IMR-90 (cell line): ENCODE measurements at regions not wholly inside any gene's neighbourhood (a gene's known extent, or its start where the extent isn't known, plus 50 kb on each side); places are given as distances from the start of the nearest gene placed in this dataset.

ENCODE experiments used
- ATAC-seq: fragments of 200-7000 bp; cut with Tn5 transposase; 2 replicates; pipeline ENCODE4 v1.9.1; 2020; ENCODE audit warnings: low read depth, mild to moderate bottlenecking, moderate library complexity
- BruUV-seq: library from RNA; stranded (reverse); fragments of 400-500 nt; replicated peaks from 2 replicates; lab custom pipeline; 2021; lab: Mats Ljungman, UMichigan
- CTCF ChIA-PET: fragments of 300-600 bp; formaldehyde crosslinking; extraction: SDS; loops from one replicate; lab custom pipeline; 2021; ENCODE audit warnings: antibody characterized with exemption; lab: Yijun Ruan, JAX
- POLR2A ChIA-PET: fragments of 300-600 bp; sonication (Branson Sonifier 250); formaldehyde crosslinking; loops from one replicate; lab custom pipeline; 2022; ENCODE audit warnings: antibody characterized with exemption; ENCODE audit not compliant: unreplicated experiment; lab: Charles Lee
- DNase-seq: peaks from one replicate; pipeline ENCODE4 v3.0.0; 2013
- H2AFZ ChIP-seq: replicated peaks from 2 replicates; pipeline ENCODE3; 2013; ENCODE audit warnings: low read length, mild to moderate bottlenecking; ENCODE audit not compliant: poor library complexity
- H2AK5ac ChIP-seq: 2 replicates; pipeline ENCODE4 v1.6.1; 2013; ENCODE audit warnings: low read depth, low read length, inconsistent platforms
- H2AK9ac ChIP-seq: replicated peaks from 2 replicates; pipeline ENCODE3; 2013; ENCODE audit warnings: mild to moderate bottlenecking, low read depth, low read length, moderate library complexity; ENCODE audit not compliant: poor library complexity
- H2BK120ac ChIP-seq: 2 replicates; pipeline ENCODE4 v1.6.1; 2013; ENCODE audit warnings: low read depth, low read length, inconsistent platforms
- H2BK15ac ChIP-seq: 3 replicates; pipeline ENCODE4 v1.6.1; 2013; ENCODE audit warnings: low read depth, low read length, inconsistent platforms
- H2BK20ac ChIP-seq: 2 replicates; pipeline ENCODE4 v1.6.1; 2013; ENCODE audit warnings: low read depth, mild to moderate bottlenecking, inconsistent platforms, low read length, moderate library complexity
- H2BK5ac ChIP-seq: 2 replicates; pipeline ENCODE4 v1.6.1; 2013; ENCODE audit warnings: mild to moderate bottlenecking, low read depth, low read length, inconsistent platforms; ENCODE audit not compliant: poor library complexity, severe bottlenecking
- H3K14ac ChIP-seq: replicated peaks from 2 replicates; pipeline ENCODE4 v1.6.1; 2013; ENCODE audit warnings: low read depth, low read length, inconsistent platforms
- H3K18ac ChIP-seq: 2 replicates; pipeline ENCODE4 v1.6.1; 2013; ENCODE audit warnings: low read depth, low read length, control low read depth
- H3K23ac ChIP-seq: 2 replicates; pipeline ENCODE4 v1.6.1; 2013; ENCODE audit warnings: low read depth, low read length, inconsistent platforms
- H3K27ac ChIP-seq: 2 replicates; pipeline ENCODE4 v1.5.1; 2013; ENCODE audit warnings: mild to moderate bottlenecking, control low read depth, low read length; ENCODE audit not compliant: insufficient read depth
- H3K27me3 ChIP-seq: 2 replicates; pipeline ENCODE4 v1.6.1; 2013; ENCODE audit warnings: low read length; ENCODE audit not compliant: control insufficient read depth, insufficient read depth
- H3K36me3 ChIP-seq: 2 replicates; pipeline ENCODE4 v1.6.1; 2013; ENCODE audit warnings: low read length, mixed read lengths; ENCODE audit not compliant: control insufficient read depth, insufficient read depth
- H3K4ac ChIP-seq: 2 replicates; pipeline ENCODE4 v1.6.1; 2013; ENCODE audit warnings: low read depth, low read length, inconsistent platforms
- H3K4me1 ChIP-seq: 2 replicates; pipeline ENCODE4 v1.6.1; 2013; ENCODE audit warnings: low read length, mixed read lengths; ENCODE audit not compliant: control insufficient read depth, insufficient read depth
- H3K4me2 ChIP-seq: 2 replicates; pipeline ENCODE4 v1.6.1; 2013; ENCODE audit warnings: low read depth, mild to moderate bottlenecking, control low read depth, low read length, moderate library complexity
- H3K4me3 ChIP-seq: 2 replicates; pipeline ENCODE4 v1.5.1; 2013; ENCODE audit warnings: low read depth, mild to moderate bottlenecking, control low read depth, low read length, moderate library complexity; ENCODE audit not compliant: insufficient read depth
- H3K56ac ChIP-seq: 2 replicates; pipeline ENCODE4 v1.6.1; 2013; ENCODE audit warnings: low read length, inconsistent platforms; ENCODE audit not compliant: insufficient read depth; ENCODE audit errors: extremely low read depth
- H3K79me1 ChIP-seq, 2 experiments: 2 replicates each; pipeline ENCODE4 v1.6.1; 2013; ENCODE audit warnings: low read length in 2 of 2, inconsistent platforms in 1 of 2, low read depth in 1 of 2
- H3K9ac ChIP-seq: 2 replicates; pipeline ENCODE4 v1.6.1; 2013; ENCODE audit warnings: low read depth, low read length, control low read depth
- H3K9me1 ChIP-seq: 2 replicates; pipeline ENCODE4 v1.6.1; 2013; ENCODE audit warnings: low read length, inconsistent platforms; ENCODE audit not compliant: insufficient read depth
- H3K9me3 ChIP-seq: 2 replicates; pipeline ENCODE4 v1.6.1; 2013; ENCODE audit warnings: low read length; ENCODE audit not compliant: control insufficient read depth, insufficient read depth
- H4K20me1 ChIP-seq: 2 replicates; pipeline ENCODE4 v1.6.1; 2013; ENCODE audit warnings: low read length, inconsistent platforms; ENCODE audit not compliant: insufficient read depth
- H4K5ac ChIP-seq: 2 replicates; pipeline ENCODE4 v1.6.1; 2013; ENCODE audit warnings: mild to moderate bottlenecking, low read depth, low read length, control low read depth
- H4K8ac ChIP-seq, 2 experiments: 2 replicates each; pipeline ENCODE4 v1.6.1; 2013; ENCODE audit warnings: low read depth in 2 of 2, low read length in 2 of 2, control low read depth in 1 of 2, inconsistent platforms in 1 of 2
- H4K91ac ChIP-seq: 2 replicates; pipeline ENCODE4 v1.6.1; 2013; ENCODE audit warnings: low read depth, low read length, inconsistent platforms; ENCODE audit not compliant: insufficient read depth
- BHLHE40 ChIP-seq: fragments of 150-350 bp; IDR thresholded peaks from 2 replicates; pipeline ENCODE4 v1.6.1; 2016; ENCODE audit warnings: mild to moderate bottlenecking, low read depth, low read length
- MAZ ChIP-seq: IDR thresholded peaks from 2 replicates; pipeline ENCODE4 v1.6.1; 2012; ENCODE audit warnings: low read depth, mild to moderate bottlenecking, low read length, improper control_type of control experiment, moderate library complexity, borderline replicate concordance
- RAD21 ChIP-seq: IDR thresholded peaks from 2 replicates; pipeline ENCODE4 v1.6.1; 2012; ENCODE audit warnings: low read length, improper control_type of control experiment
- RCOR1 ChIP-seq: IDR thresholded peaks from 2 replicates; pipeline ENCODE4 v1.6.1; 2012; ENCODE audit warnings: mild to moderate bottlenecking, low read length, improper control_type of control experiment; ENCODE audit not compliant: insufficient replicate concordance
- WGBS, 2 experiments: methylation state at CpG; one replicate each; pipeline versions ENCODE4 v1.1.5 to v1.1.7; 2013; ENCODE audit warnings: missing lambda C conversion rate in 2 of 2; ENCODE audit not compliant: insufficient read length in 1 of 2; ENCODE audit errors: extremely low coverage in 2 of 2; 5-methylcytosine and 5-hydroxymethylcytosine counted together
- dilution Hi-C: fragments of 300-500 bp; cut with HindIII; formaldehyde crosslinking; loops from one replicate; pipeline ENCODE4 v1.14.3; 2018; ENCODE audit warnings: low sequenced_read_pairs; ENCODE audit not compliant: unreplicated experiment
- in situ Hi-C: fragments of 300-500 bp; cut with MboI; formaldehyde crosslinking; loops from 3 replicates; pipeline ENCODE4 v1.14.3; 2019; ENCODE audit warnings: low sequenced_read_pairs, inconsistent platforms, mixed read lengths
- intact Hi-C: fragments of 100-400 bp; cut with micrococcal nuclease; formaldehyde crosslinking; loops from 2 replicates; pipeline ENCODE4 v1.10.0; 2022

- ATAC-seq (no peak), DNase-seq (no peak)
- peaks cover 3% of the 10 kb centered on the region; the same call in 1 of the 2 replicates for H3K27me3 ChIP-seq
- H2AK5ac ChIP-seq: no peak overlapping the region
- H2BK20ac ChIP-seq: no peak overlapping the region
- no peaks in the 10 kb centered on the region for H3K9me3 ChIP-seq
- H2AK9ac ChIP-seq: no peak overlapping the region
- H2AFZ ChIP-seq: no peak overlapping the region
- no peak overlapping the region for H3K56ac ChIP-seq
- ChIA-PET CTCF (no interaction called here), POLR2A (no interaction called here)
- no peak overlapping the region for H4K5ac ChIP-seq
- H2BK15ac ChIP-seq: no peak overlapping the region
- BruUV-seq: no TSS peak
- no peak overlapping the region for H3K9ac ChIP-seq
- no peak overlapping the region for H3K14ac ChIP-seq
- H3K4me2 ChIP-seq: no peak overlapping the region
- H3K9me1 ChIP-seq: no peaks in the 10 kb centered on the region
- H3K79me1 ChIP-seq: no peaks in the 10 kb centered on the region
- no peak overlapping the region for H4K8ac ChIP-seq
- H3K18ac ChIP-seq: no peak overlapping the region
- intact Hi-C loops (no loop called here), dilution Hi-C loops (no loop called here), in situ Hi-C loops (no loop called here)
- TF ChIP-seq BHLHE40 (no peak), MAZ (no peak), RAD21 (no peak), RCOR1 (no peak)
- H3K23ac ChIP-seq: no peak overlapping the region
- no peak overlapping the region for H3K4ac ChIP-seq
- no peak overlapping the region for H3K27ac ChIP-seq
- 80% methylated on average over 1 of the region's 6 CpGs; no CpG with 5 or more reads in 1 of the 2 experiments for WGBS, 2 experiments
- H3K36me3 ChIP-seq: no peaks in the 10 kb centered on the region
- H4K20me1 ChIP-seq: no peaks in the 10 kb centered on the region
- no peak overlapping the region for H3K4me3 ChIP-seq
- H3K4me1 ChIP-seq: no peaks in the 10 kb centered on the region
- no peak overlapping the region for H2BK5ac ChIP-seq
- no peak overlapping the region for H2BK120ac ChIP-seq
- no peak overlapping the region for H4K91ac ChIP-seq
Measured at GRCh38 chr7:42478717-42479116, 241.7 kb upstream of the GLI3 start.
